H1 (cell line): ENCODE measurements at regions not wholly inside any gene's neighbourhood (a gene's known extent, or its start where the extent isn't known, plus 50 kb on each side); places are given as distances from the start of the nearest gene placed in this dataset.

Experiments
- CTCF ChIA-PET: fragments of 300-600 bp; sonication (Branson Sonifier 250); formaldehyde crosslinking; loops from one replicate; lab custom pipeline; 2021; ENCODE audit not compliant: partially characterized antibody; lab: Charles Lee
- POLR2A ChIA-PET: fragments of 300-600 bp; sonication (Branson Sonifier 250); formaldehyde crosslinking; loops from one replicate; lab custom pipeline; 2021; ENCODE audit warnings: inconsistent platforms; ENCODE audit not compliant: partially characterized antibody; lab: Charles Lee
- DNase-seq, 2 experiments: peaks; one replicate each; pipeline versions ENCODE4 v3.0.0 to v3.0.0-alpha.2; 2010 to 2022; ENCODE audit warnings: low spot score in 2 of 2, low read depth in 1 of 2, mixed read lengths in 1 of 2
- FAIRE-seq: peaks from 2 replicates; lab custom pipeline; 2011; peaks lifted over from hg19 to GRCh38; lab: Jason Lieb, UNC
- H2AFZ ChIP-seq: 2 replicates; pipeline ENCODE4 v1.8.1; 2012; ENCODE audit warnings: low read length, inconsistent platforms
- H2AK5ac ChIP-seq: 2 replicates; pipeline ENCODE4 v1.6.1; 2013; ENCODE audit warnings: low read depth, low read length
- H2BK120ac ChIP-seq: replicated peaks from 2 replicates; pipeline ENCODE3; 2013; ENCODE audit warnings: low read depth, low read length, inconsistent platforms
- H2BK12ac ChIP-seq: 2 replicates; pipeline ENCODE4 v1.6.1; 2013; ENCODE audit warnings: low read depth, low read length
- H2BK15ac ChIP-seq: 2 replicates; pipeline ENCODE4 v1.6.1; 2013; ENCODE audit warnings: low read length
- H2BK20ac ChIP-seq: 2 replicates; pipeline ENCODE4 v1.6.1; 2013; ENCODE audit warnings: low read length
- H2BK5ac ChIP-seq: 2 replicates; pipeline ENCODE4 v1.6.1; 2013; ENCODE audit warnings: low read depth, low read length
- H3K14ac ChIP-seq: 2 replicates; pipeline ENCODE4 v1.6.1; 2013; ENCODE audit warnings: inconsistent platforms; ENCODE audit not compliant: insufficient read length
- H3K18ac ChIP-seq: 2 replicates; pipeline ENCODE4 v1.6.1; 2013; ENCODE audit warnings: low read length; ENCODE audit errors: extremely low read depth
- H3K23ac ChIP-seq: 2 replicates; pipeline ENCODE4 v1.6.1; 2013; ENCODE audit warnings: inconsistent platforms; ENCODE audit not compliant: insufficient read length
- H3K23me2 ChIP-seq: 2 replicates; pipeline ENCODE4 v1.6.1; 2013; ENCODE audit warnings: low read depth, low read length
- H3K27ac ChIP-seq: 2 replicates; pipeline ENCODE4 v1.6.1; 2011; ENCODE audit warnings: low read depth, low read length, inconsistent platforms
- H3K27me3 ChIP-seq, 4 experiments: replicated peaks in 1 of 4; 1 replicate in 1 of 4; 2 replicates in 3 of 4; pipeline versions ENCODE4 v1.6.1 to v1.8.1; 2011 to 2013; ENCODE audit warnings: low read length in 3 of 4, mild to moderate bottlenecking in 3 of 4, inconsistent platforms in 2 of 4, mixed read lengths in 2 of 4, moderate library complexity in 1 of 4; ENCODE audit not compliant: control insufficient read depth in 3 of 4, insufficient read depth in 3 of 4; ENCODE audit errors: extremely low read depth in 1 of 4
- H3K36me3 ChIP-seq, 4 experiments: 2 replicates each; pipeline versions ENCODE4 v1.6.1 to v1.8.1; 2011 to 2013; ENCODE audit warnings: mild to moderate bottlenecking in 4 of 4, low read length in 3 of 4, moderate library complexity in 2 of 4, control low read depth in 1 of 4, inconsistent platforms in 1 of 4; ENCODE audit not compliant: insufficient read depth in 4 of 4, control insufficient read depth in 2 of 4
- H3K4ac ChIP-seq: replicated peaks from 2 replicates; pipeline ENCODE3; 2013; ENCODE audit warnings: low read length, low read depth, mixed read lengths, inconsistent platforms; ENCODE audit not compliant: insufficient read length
- H3K4me1 ChIP-seq, 4 experiments: replicated peaks in 1 of 4; 1 replicate in 1 of 4; 2 replicates in 3 of 4; pipeline versions ENCODE4 v1.6.1 to v1.8.1; 2011 to 2013; ENCODE audit warnings: low read length in 3 of 4, inconsistent platforms in 2 of 4, mixed read lengths in 1 of 4; ENCODE audit not compliant: insufficient read depth in 4 of 4, control insufficient read depth in 3 of 4
- H3K4me2 ChIP-seq, 2 experiments: 2 replicates each; pipeline versions ENCODE4 v1.6.1 to v1.8.1; 2011 to 2013; ENCODE audit warnings: low read depth in 2 of 2, low read length in 2 of 2, control low read depth in 1 of 2, inconsistent platforms in 1 of 2, mild to moderate bottlenecking in 1 of 2; ENCODE audit not compliant: insufficient read depth in 1 of 2
- H3K4me3 ChIP-seq, 4 experiments: fragments of 200-600, 300-600 bp in 1 of 4; sonication (generic), shearing (Covaris generic), sonication (Bioruptor Twin) in 1 of 4; 2 replicates each; pipeline versions ENCODE4 v1.5.1 to v1.8.1; 2011 to 2016; ENCODE audit warnings: low read length in 4 of 4, low read depth in 3 of 4, control low read depth in 2 of 4, inconsistent platforms in 2 of 4, mild to moderate bottlenecking in 2 of 4, mixed read lengths in 1 of 4, moderate library complexity in 1 of 4; ENCODE audit not compliant: insufficient read depth in 2 of 4; ENCODE audit errors: extremely low read depth in 1 of 4
- H3K56ac ChIP-seq: replicated peaks from 2 replicates; pipeline ENCODE3; 2013; ENCODE audit warnings: low read depth, mild to moderate bottlenecking, mixed read lengths, low read length, inconsistent platforms; ENCODE audit not compliant: insufficient read length
- H3K79me1 ChIP-seq: 2 replicates; pipeline ENCODE4 v1.6.1; 2013; ENCODE audit warnings: low read depth, low read length, control low read depth
- H3K79me2 ChIP-seq, 2 experiments: 2 replicates each; pipeline versions ENCODE4 v1.6.1 to v1.8.1; 2012 to 2013; ENCODE audit warnings: low read length in 2 of 2, mild to moderate bottlenecking in 2 of 2, inconsistent platforms in 1 of 2; ENCODE audit not compliant: insufficient read depth in 2 of 2, control insufficient read depth in 1 of 2
- H3K9ac ChIP-seq, 4 experiments: replicated peaks in 1 of 4; 1 replicate in 1 of 4; 2 replicates in 3 of 4; pipeline versions ENCODE4 v1.6.1 to v1.8.1; 2011 to 2013; ENCODE audit warnings: low read depth in 3 of 4, low read length in 3 of 4, control low read depth in 2 of 4, mild to moderate bottlenecking in 2 of 4, moderate library complexity in 2 of 4, inconsistent platforms in 1 of 4; ENCODE audit errors: extremely low read depth in 1 of 4
- H3K9me3 ChIP-seq, 2 experiments: 2 replicates each; pipeline versions ENCODE4 v1.6.1 to v1.8.1; 2012 to 2013; ENCODE audit warnings: mild to moderate bottlenecking in 2 of 2, moderate library complexity in 2 of 2, control low read depth in 1 of 2, inconsistent platforms in 1 of 2, low read depth in 1 of 2, low read length in 1 of 2, mixed read lengths in 1 of 2; ENCODE audit not compliant: insufficient read depth in 2 of 2
- H4K20me1 ChIP-seq, 2 experiments: replicated peaks in 1 of 2; 2 replicates each; pipeline versions ENCODE3 to v1.8.1; 2011 to 2013; ENCODE audit warnings: inconsistent platforms in 2 of 2, low read length in 2 of 2, mild to moderate bottlenecking in 1 of 2; ENCODE audit not compliant: insufficient read depth in 2 of 2, control insufficient read depth in 1 of 2
- H4K5ac ChIP-seq: 2 replicates; pipeline ENCODE4 v1.6.1; 2013; ENCODE audit warnings: low read length, low read depth, mixed read lengths, inconsistent platforms; ENCODE audit not compliant: insufficient read length
- H4K8ac ChIP-seq: 2 replicates; pipeline ENCODE4 v1.8.0; 2013; ENCODE audit warnings: mild to moderate bottlenecking, moderate library complexity, low read length, inconsistent platforms; ENCODE audit not compliant: insufficient read depth; ENCODE audit errors: extremely low read depth
- H4K91ac ChIP-seq: replicated peaks from 2 replicates; pipeline ENCODE3; 2013; ENCODE audit warnings: low read length, mixed read lengths, inconsistent platforms; ENCODE audit not compliant: insufficient read length
- CBX5 ChIP-seq: fragments of 300-800, 300-1000 bp; sonication (generic); IDR thresholded peaks from 2 replicates; pipeline ENCODE4 v1.7.1; 2016; ENCODE audit warnings: antibody characterized with exemption, low read length, low read depth
- E2F6 ChIP-seq: IDR thresholded peaks from 2 replicates; pipeline ENCODE4 v1.6.1; 2012; ENCODE audit warnings: inconsistent platforms
- JUND ChIP-seq: IDR thresholded peaks from 2 replicates; pipeline ENCODE4 v1.6.1; 2011; ENCODE audit warnings: mild to moderate bottlenecking, improper control_type of control experiment, low read length
- MAFK ChIP-seq: IDR thresholded peaks from 2 replicates; pipeline ENCODE4 v1.6.1; 2012; ENCODE audit warnings: low read depth, mild to moderate bottlenecking, improper control_type of control experiment, low read length
- SP2 ChIP-seq: IDR thresholded peaks from 2 replicates; pipeline ENCODE4 v1.6.1; 2012; ENCODE audit warnings: mild to moderate bottlenecking, low read length, inconsistent platforms
- WGBS, 2 experiments: shearing (Covaris generic) in 1 of 2; methylation state at CpG; one replicate each; pipeline versions ENCODE4 v1.1.6 to v1.1.7; 2013 to 2015; ENCODE audit warnings: low lambda C conversion rate in 2 of 2, mixed read lengths in 2 of 2, inconsistent platforms in 1 of 2, low coverage in 1 of 2, missing lambda C conversion rate in 1 of 2; ENCODE audit not compliant: insufficient replicate concordance in 2 of 2, insufficient coverage in 1 of 2, insufficient read length in 1 of 2; ENCODE audit errors: extremely low coverage in 1 of 2, missing lambda C conversion rate in 1 of 2; 5-methylcytosine and 5-hydroxymethylcytosine counted together

- H3K23ac ChIP-seq, result no peak overlapping the region
- H4K91ac ChIP-seq, result no peak overlapping the region
- H4K8ac ChIP-seq, result no peak overlapping the region
- H2BK15ac ChIP-seq, result no peak overlapping the region
- DNase-seq (no peak), FAIRE-seq (no peak)
- no peak overlapping the region for H3K4ac ChIP-seq
- no peaks in the 10 kb centered on the region for H3K27me3 ChIP-seq
- H3K14ac ChIP-seq, result no peak overlapping the region
- no peaks in the 10 kb centered on the region for H4K20me1 ChIP-seq
- ChIA-PET CTCF (no interaction called here), POLR2A (no interaction called here)
- no peak overlapping the region for H4K5ac ChIP-seq
- H2BK120ac ChIP-seq, result no peak overlapping the region
- no peak overlapping the region for H3K56ac ChIP-seq
- H3K9ac ChIP-seq, result no peak overlapping the region
- H3K79me2 ChIP-seq, result no peaks in the 10 kb centered on the region
- H3K4me2 ChIP-seq, result no peak overlapping the region
- H2BK20ac ChIP-seq, result no peak overlapping the region
- H2AFZ ChIP-seq, result no peak overlapping the region
- H2AK5ac ChIP-seq, result no peak overlapping the region
- WGBS, 2 experiments, result 76% methylated on average over 1 of the region's 1 CpG; no CpG with 5 or more reads in 1 of the 2 experiments
- H3K18ac ChIP-seq, result no peak overlapping the region
- H3K23me2 ChIP-seq, result no peaks in the 10 kb centered on the region
- no peaks in the 10 kb centered on the region for H3K4me1 ChIP-seq
- no peaks in the 10 kb centered on the region for H3K9me3 ChIP-seq
- H3K27ac ChIP-seq, result no peak overlapping the region
- no peaks in the 10 kb centered on the region for H3K79me1 ChIP-seq
- no peak overlapping the region for H2BK5ac ChIP-seq
- H3K4me3 ChIP-seq, result no peak overlapping the region
- H3K36me3 ChIP-seq, result no peaks in the 10 kb centered on the region
- no peak overlapping the region for H2BK12ac ChIP-seq
- TF ChIP-seq JUND, result no peak
- TF ChIP-seq E2F6, result no peak
- no peak for TF ChIP-seq CBX5
- no peak for TF ChIP-seq SP2
- TF ChIP-seq MAFK, result no peak
These were observed 1007.5 kb upstream of the ARRDC3 start for GRCh38 chr5:92390657-92391056.
